ENCODE measurements at regions not wholly inside any gene's neighbourhood (a gene's known extent, or its start where the extent isn't known, plus 50 kb on each side); places are given as distances from the start of the nearest gene placed in this dataset.
A peak's percentile ranks its signal among the peaks of the same experiment; 100 is the strongest.

- TF ChIP-seq, protein P1, sequence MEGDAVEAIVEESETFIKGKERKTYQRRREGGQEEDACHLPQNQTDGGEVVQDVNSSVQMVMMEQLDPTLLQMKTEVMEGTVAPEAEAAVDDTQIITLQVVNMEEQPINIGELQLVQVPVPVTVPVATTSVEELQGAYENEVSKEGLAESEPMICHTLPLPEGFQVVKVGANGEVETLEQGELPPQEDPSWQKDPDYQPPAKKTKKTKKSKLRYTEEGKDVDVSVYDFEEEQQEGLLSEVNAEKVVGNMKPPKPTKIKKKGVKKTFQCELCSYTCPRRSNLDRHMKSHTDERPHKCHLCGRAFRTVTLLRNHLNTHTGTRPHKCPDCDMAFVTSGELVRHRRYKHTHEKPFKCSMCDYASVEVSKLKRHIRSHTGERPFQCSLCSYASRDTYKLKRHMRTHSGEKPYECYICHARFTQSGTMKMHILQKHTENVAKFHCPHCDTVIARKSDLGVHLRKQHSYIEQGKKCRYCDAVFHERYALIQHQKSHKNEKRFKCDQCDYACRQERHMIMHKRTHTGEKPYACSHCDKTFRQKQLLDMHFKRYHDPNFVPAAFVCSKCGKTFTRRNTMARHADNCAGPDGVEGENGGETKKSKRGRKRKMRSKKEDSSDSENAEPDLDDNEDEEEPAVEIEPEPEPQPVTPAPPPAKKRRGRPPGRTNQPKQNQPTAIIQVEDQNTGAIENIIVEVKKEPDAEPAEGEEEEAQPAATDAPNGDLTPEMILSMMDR (IDR thresholded peaks at IDR 0.05; ENCODE audit: insufficient read depth, low read length, poor library complexity, severe bottlenecking) = no peak
- no peak overlapping the region for H3K4me3 ChIP-seq (ENCODE audit: low read depth, low read length)
- no peaks in the 10 kb centered on the region for H3K36me3 ChIP-seq (ENCODE audit: control insufficient read depth, insufficient read depth, low read length)
- DNase-seq (ENCODE audit: low read depth) = no peak
- no peaks in the 10 kb centered on the region for H3K27me3 ChIP-seq (ENCODE audit: control insufficient read depth, insufficient read depth, low read length)
Observed at GRCh38 chr5:67537439-67538148, 341.0 kb upstream of the CD180 start.

- Histone ChIP-seq H3K27me3 (ENCODE audit: control insufficient read depth, insufficient read depth, low read length) (no peaks in the 10 kb centered on the region), H3K36me3 (ENCODE audit: control insufficient read depth, insufficient read depth, low read length) (no peaks in the 10 kb centered on the region), H3K4me3 (ENCODE audit: low read depth, low read length) (no peak overlapping the region)
- DNase-seq (ENCODE audit: low read depth) = no peak
- TF ChIP-seq, protein P1 (IDR thresholded peaks at IDR 0.05; ENCODE audit: insufficient read depth, low read length, poor library complexity, severe bottlenecking) = no peak
Observed at GRCh38 chr5:67536866-67537265, 340.3 kb upstream of the CD180 start.

DNA sequence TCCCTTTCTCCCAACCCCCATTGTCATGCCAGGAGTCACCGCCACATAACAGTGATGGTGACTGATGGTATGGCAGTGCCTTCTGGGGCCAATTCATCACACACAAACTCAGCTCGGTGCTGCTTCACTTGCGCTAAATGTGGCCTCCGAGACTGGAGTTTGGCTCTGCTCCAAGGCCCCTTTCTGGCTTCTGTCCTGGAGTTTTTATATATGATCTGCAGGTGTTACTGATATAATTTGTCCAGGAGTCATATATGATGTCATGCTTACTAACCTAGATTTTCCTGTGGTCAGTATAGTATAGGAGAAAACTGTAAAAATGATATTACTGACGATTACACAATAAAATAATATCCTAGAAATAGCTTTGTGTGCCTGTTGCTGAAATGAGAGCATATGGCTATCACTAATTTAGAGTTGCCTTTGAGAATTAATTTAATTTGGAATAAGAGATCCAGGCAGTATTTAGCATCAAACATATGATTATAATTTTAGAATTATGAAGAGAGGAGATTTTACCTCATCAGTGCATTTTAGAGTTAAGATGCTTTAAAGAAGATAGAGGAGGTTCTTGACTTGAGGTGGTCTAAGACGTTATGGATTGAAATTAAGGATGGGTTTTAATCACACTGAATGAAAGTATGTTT, 334.1 kb upstream of the CD180 start:
- no peak overlapping the region for H3K4me3 ChIP-seq (ENCODE audit: low read depth, low read length)
- H3K27me3 ChIP-seq (ENCODE audit: control insufficient read depth, insufficient read depth, low read length) = no peaks in the 10 kb centered on the region
- DNase-seq (ENCODE audit: low read depth) = no peak
- TF ChIP-seq, protein P1 (IDR thresholded peaks at IDR 0.05; ENCODE audit: insufficient read depth, low read length, poor library complexity, severe bottlenecking) = no peak
- H3K36me3 ChIP-seq (ENCODE audit: control insufficient read depth, insufficient read depth, low read length) = no peaks in the 10 kb centered on the region

GRCh38 chr5:67528953-67529352, 332.4 kb upstream of the CD180 start:
- TF ChIP-seq, protein P1 (IDR thresholded peaks at IDR 0.05; ENCODE audit: insufficient read depth, low read length, poor library complexity, severe bottlenecking) = no peak
- DNase-seq (ENCODE audit: low read depth) = peak; percentile 14
- no peaks in the 10 kb centered on the region for H3K36me3 ChIP-seq (ENCODE audit: control insufficient read depth, insufficient read depth, low read length)
- no peaks in the 10 kb centered on the region for H3K27me3 ChIP-seq (ENCODE audit: control insufficient read depth, insufficient read depth, low read length)
- H3K4me3 ChIP-seq (ENCODE audit: low read depth, low read length) = no peak overlapping the region

GRCh38 chr5:67526793-67527192, 330.2 kb upstream of the CD180 start:
- H3K36me3 ChIP-seq (ENCODE audit: control insufficient read depth, insufficient read depth, low read length) = no peaks in the 10 kb centered on the region
- no peaks in the 10 kb centered on the region for H3K27me3 ChIP-seq (ENCODE audit: control insufficient read depth, insufficient read depth, low read length)
- no peak overlapping the region for H3K4me3 ChIP-seq (ENCODE audit: low read depth, low read length)
- TF ChIP-seq, protein P1 (IDR thresholded peaks at IDR 0.05; ENCODE audit: insufficient read depth, low read length, poor library complexity, severe bottlenecking) = no peak
- no peak for DNase-seq (ENCODE audit: low read depth)

Data from kidney epithelial cell (primary cell).